HFFc6 (cell line): ENCODE measurements at regions not wholly inside any gene's neighbourhood (a gene's known extent, or its start where the extent isn't known, plus 50 kb on each side); places are given as distances from the start of the nearest gene placed in this dataset.

Source experiments
- DNase-seq: peaks from one replicate; pipeline ENCODE4 v3.0.0-alpha.2; 2018
- H3K27ac Mint-ChIP-seq: 2 replicates; pipeline ENCODE4 v1.8.0; 2020; ENCODE audit warnings: mild to moderate bottlenecking, mixed read lengths
- H3K27me3 Mint-ChIP-seq: 2 replicates; pipeline ENCODE4 v1.8.0; 2021; ENCODE audit warnings: mild to moderate bottlenecking, moderate library complexity, mixed read lengths; ENCODE audit not compliant: insufficient read depth
- H3K36me3 Mint-ChIP-seq: 2 replicates; pipeline ENCODE4 v1.8.0; 2021; ENCODE audit warnings: low read depth, mixed read lengths
- H3K4me1 Mint-ChIP-seq: 2 replicates; pipeline ENCODE4 v1.8.0; 2020; ENCODE audit warnings: low read depth, mixed read lengths
- H3K4me3 Mint-ChIP-seq: 2 replicates; pipeline ENCODE4 v1.8.0; 2020; ENCODE audit warnings: mild to moderate bottlenecking, moderate library complexity, mixed read lengths
- H3K9me3 Mint-ChIP-seq: 2 replicates; pipeline ENCODE4 v1.8.0; 2020; ENCODE audit warnings: mild to moderate bottlenecking, mixed read lengths
- CTCF ChIP-seq: fragments of 200-600 bp; sonication (generic); IDR thresholded peaks from 2 replicates; pipeline ENCODE4 v1.5.0; 2021; ENCODE audit warnings: antibody characterized with exemption, mild to moderate bottlenecking

- Mint-ChIP-seq H3K4me3 (peak overlapping the region; percentile 52; the same call in 1 of the 2 replicates), H3K9me3 (peaks cover 8% of the 10 kb centered on the region), H3K27ac (peak overlapping the region; percentile 94), H3K27me3 (no peaks in the 10 kb centered on the region; the same call in 1 of the 2 replicates), H3K36me3 (peaks cover 7% of the 10 kb centered on the region), H3K4me1 (peaks cover 64% of the 10 kb centered on the region)
- no peak for TF ChIP-seq CTCF
- DNase-seq = peak; percentile 84
These were observed 145.5 kb upstream of the ITGA6 start for GRCh38 chr2:172281648-172282570.

GRCh38 chr2:172282944-172283343 is 144.4 kb upstream of the ITGA6 start:
- Mint-ChIP-seq H3K36me3 (no peaks in the 10 kb centered on the region), H3K27me3 (no peaks in the 10 kb centered on the region; the same call in 1 of the 2 replicates), H3K4me1 (peaks cover 71% of the 10 kb centered on the region), H3K27ac (peak overlapping the region; percentile 94), H3K4me3 (peak overlapping the region; percentile 74), H3K9me3 (no peaks in the 10 kb centered on the region)
- TF ChIP-seq CTCF = 0 out of 2 replicates have a peak, but pooled peaks have one; percentile 24
- DNase-seq = peak; percentile 96

- H3K36me3 Mint-ChIP-seq = no peaks in the 10 kb centered on the region
- H3K4me1 Mint-ChIP-seq = peaks cover 72% of the 10 kb centered on the region
- no peaks in the 10 kb centered on the region; the same call in 1 of the 2 replicates for H3K27me3 Mint-ChIP-seq
- peak; percentile 51 for DNase-seq
- TF ChIP-seq CTCF = no peak
- H3K4me3 Mint-ChIP-seq = peak overlapping the region; percentile 74
- no peaks in the 10 kb centered on the region for H3K9me3 Mint-ChIP-seq
- H3K27ac Mint-ChIP-seq = peak overlapping the region; percentile 94
These were observed 143.9 kb upstream of the ITGA6 start for GRCh38 chr2:172283476-172283875.

- Mint-ChIP-seq H3K9me3 (no peaks in the 10 kb centered on the region), H3K27me3 (no peaks in the 10 kb centered on the region; the same call in 1 of the 2 replicates), H3K4me3 (no peak overlapping the region), H3K4me1 (peaks cover 76% of the 10 kb centered on the region), H3K36me3 (no peaks in the 10 kb centered on the region), H3K27ac (peak overlapping the region; percentile 94)
- DNase-seq = no peak
- no peak for TF ChIP-seq CTCF
These were observed 143.2 kb upstream of the ITGA6 start for GRCh38 chr2:172284209-172284608.

GRCh38 chr2:172285010-172285621 is 142.3 kb upstream of the ITGA6 start:
- no peaks in the 10 kb centered on the region for H3K36me3 Mint-ChIP-seq
- no peaks in the 10 kb centered on the region; the same call in 1 of the 2 replicates for H3K27me3 Mint-ChIP-seq
- no peak for TF ChIP-seq CTCF
- H3K9me3 Mint-ChIP-seq = no peaks in the 10 kb centered on the region
- H3K4me3 Mint-ChIP-seq = peak overlapping the region; percentile 42
- DNase-seq = peak; percentile 71
- peaks cover 76% of the 10 kb centered on the region for H3K4me1 Mint-ChIP-seq
- peak overlapping the region; percentile 94 for H3K27ac Mint-ChIP-seq
